ENCODE measurements at regions not wholly inside any gene's neighbourhood (a gene's known extent, or its start where the extent isn't known, plus 50 kb on each side); places are given as distances from the start of the nearest gene placed in this dataset.

DNA sequence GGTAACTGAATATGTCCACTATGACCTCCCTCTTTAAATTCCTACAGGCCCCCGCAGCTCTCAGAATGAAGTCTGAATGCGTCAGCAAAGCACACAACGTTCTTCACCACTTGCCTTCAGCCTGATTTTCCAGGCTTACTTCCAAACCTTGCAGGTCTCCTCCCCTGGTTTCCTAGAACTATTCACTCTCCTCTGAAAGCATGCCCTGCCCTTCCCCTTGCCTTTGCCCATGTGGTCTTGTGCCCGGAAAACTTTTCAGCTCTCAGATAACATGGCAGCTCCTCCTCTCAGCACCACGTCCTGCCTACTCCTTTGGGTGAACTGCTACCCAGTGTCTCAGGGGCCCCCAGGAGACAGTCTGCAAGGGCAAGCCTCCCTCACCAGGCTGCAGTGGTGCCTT is 268.5 kb upstream of the LDB2 start:
- DNase-seq = no peak

DNA sequence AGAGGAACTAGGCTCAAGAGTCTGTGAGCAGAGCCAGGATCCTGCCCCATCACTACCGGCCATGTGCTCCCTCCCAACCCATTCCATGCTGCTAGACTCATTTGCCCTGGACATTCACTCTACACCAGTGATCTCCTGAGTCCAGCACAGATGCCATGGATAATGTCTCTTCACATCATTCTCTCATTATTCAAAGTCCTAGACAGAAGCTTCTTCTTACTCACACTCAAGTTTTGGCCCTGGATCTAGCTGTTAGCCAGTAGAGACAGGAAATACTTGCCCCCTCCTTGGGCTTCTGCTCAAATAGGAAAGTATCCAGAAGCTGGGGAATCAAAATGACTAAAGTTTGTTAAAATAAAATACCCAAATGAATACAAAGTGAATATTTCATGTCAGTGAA is 266.8 kb upstream of the LDB2 start:
- no peak for DNase-seq

DNA sequence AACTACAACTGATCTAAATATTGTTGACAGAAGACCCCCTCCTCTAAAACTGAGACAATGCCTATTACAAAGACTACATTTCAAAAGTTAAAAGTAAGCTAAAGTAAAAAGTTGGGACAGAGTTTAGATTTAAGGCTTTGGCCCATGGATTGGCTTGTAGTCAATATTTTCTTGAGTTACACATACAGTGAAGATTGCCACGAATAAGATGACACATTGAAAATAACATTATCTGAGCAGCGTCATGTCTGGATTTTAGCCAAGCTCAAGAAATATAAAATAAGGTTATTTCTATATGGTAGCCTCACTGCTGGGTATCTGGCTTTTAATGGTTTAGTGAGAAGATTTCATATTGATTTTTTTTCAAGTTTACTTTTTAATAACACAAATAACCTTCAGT is 266.2 kb upstream of the LDB2 start:
- no peak for DNase-seq

DNA sequence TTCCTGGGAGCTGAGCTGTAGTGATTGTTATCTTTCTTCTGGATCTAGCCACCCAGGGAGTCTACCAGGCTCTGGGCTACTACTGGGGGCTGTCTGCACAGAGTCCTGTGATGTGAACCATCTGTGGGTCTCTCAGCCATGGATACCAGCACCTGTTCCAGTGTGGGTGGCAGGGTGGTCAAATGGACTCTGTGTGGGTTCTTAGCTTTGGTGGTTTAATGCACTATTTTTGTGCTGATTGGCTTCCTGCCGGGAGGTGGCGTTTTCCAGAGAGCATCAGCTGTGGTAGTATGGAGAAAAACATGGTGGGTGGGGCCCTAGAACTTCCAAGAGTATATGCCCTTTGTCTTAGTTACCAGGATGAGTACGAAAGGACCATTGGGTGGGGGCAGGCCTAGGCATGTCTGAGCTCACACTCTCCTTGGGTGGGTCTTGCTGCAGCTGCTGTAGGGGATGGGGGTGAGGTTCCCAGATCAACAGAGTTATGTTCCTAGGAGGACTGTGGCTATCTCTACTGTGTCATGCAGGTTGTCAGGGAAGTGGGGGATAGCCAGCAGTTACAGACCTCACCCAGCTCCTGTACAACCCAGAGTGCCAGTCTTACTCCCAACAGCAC is 264.8 kb upstream of the LDB2 start:
- no peak for DNase-seq

DNA sequence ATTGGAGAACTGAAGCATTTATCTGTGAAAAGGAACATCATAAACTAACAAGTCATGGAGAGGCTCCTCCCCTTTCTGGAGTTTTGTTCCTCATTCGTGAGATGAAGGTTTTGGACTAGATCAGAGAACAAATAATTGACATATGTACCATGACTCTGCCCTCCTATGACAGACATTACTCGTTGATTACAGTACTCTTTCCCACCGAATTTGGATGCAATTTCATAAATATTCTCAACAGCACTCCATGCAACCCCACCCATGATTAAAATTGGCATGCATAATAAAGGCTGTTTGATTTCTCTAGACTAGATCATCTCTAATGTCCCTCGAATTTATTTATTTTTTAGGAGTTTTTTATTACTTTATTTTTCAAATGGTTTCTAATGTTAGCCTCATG is 258.9 kb upstream of the LDB2 start:
- no peak for DNase-seq

DNA sequence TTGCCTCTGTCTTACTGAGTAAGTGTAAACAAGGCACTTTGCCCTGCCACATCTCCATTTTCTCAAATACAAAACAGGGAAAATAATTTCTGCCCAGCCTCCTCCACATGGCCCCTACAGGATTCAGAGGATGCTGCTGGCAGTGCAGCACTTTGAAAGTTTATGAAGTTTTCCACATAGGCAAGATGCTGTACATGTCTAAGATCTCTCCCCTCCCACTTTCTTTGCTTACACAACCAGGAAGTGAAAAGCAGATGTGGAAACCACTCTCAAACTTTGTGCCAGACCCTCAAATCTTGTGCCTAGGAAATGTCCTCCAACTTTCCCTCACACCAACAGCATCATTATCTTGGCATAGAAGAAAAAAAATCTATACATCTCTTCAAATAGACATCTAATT is 257.0 kb upstream of the LDB2 start:
- no peak for DNase-seq

DNA sequence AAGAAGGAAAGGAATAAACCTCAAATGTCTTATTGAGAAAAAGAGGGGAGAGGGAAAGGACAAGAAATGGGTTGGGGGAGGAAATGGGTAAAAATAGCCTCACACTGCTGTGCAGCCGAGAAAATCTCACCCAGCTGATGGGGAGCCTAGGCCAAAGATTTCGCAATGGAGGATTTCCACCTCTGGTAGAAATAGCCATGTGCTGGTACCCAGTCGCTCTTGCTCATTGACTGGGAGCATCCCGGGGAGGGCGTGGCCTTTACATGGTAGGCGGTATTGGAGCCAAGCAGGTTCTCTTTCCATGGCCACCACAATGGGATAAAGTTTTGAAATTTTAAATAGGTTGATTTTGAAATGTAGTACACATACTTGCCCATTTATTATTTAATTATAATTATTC is 255.1 kb upstream of the LDB2 start:
- DNase-seq = no peak

DNA sequence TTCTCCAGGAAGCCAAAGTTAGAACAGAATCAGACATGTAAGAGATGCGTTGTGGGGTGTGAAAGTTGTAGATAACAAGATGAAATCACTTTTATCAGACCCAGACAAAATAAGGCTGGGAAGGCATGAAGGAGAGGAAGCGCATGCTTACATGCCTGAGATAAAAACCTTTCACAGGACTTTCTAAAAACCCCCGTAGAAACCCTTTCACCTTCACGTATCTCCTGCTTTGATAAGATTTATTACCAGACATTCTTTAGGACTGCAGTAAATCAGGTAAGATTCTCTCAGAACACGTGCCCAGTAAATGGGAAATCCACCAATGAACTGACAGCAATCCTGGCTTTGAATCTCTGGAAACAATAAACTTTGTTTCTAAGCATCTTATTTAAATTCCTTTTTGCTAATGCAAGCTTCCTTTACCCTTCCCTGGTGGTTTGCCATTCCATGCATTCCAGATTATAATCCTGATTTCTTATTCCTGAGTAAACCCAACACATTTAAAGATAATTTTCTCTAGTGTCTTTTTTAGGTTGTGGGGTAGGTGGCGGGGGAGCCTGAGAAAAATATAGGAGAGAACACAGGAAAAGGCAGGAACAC is 254.6 kb upstream of the LDB2 start:
- DNase-seq = no peak

DNA sequence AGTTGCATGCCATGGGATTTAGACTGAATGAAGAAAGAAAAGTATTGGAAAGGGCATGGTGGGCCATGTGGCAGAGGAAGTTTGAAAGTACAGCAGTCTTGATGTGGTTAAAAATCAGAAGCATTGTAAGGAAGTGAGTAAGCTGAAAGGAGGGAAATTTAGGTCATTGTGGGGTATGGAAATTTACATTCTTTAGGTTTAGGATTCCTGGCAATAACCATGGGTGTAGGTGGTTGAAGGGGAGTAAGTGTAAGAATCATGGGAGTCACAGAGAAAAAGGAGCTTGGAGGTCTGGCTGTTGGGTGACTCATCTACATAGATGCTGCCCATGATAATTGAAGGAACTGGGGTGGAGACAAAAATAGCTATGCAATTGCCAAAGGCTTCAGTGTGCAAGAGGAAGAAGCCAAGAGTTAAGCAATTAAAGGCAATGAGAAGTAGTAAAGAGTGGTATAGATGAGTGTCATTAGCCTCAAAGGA is 243.8 kb upstream of the LDB2 start:
- DNase-seq = no peak

DNA sequence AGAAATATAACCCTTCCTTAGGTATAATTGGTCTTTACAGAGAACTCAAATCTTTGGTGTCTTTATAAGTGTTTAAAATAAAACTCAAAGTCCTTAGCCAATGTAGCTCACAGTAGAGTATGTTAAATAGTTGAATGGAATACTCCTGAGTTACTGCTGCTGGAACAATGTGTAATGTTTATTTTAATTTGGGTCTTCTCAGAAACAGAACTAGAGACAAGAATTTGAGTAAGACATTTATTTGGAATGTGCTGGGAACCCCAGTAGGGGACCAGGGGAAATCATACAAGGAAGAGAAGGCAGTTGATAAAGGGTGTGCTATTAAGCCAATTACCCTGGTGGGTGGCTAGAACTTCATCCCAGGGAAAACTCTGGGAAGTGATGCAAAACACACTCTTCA is 240.4 kb upstream of the LDB2 start:
- DNase-seq = no peak

DNA sequence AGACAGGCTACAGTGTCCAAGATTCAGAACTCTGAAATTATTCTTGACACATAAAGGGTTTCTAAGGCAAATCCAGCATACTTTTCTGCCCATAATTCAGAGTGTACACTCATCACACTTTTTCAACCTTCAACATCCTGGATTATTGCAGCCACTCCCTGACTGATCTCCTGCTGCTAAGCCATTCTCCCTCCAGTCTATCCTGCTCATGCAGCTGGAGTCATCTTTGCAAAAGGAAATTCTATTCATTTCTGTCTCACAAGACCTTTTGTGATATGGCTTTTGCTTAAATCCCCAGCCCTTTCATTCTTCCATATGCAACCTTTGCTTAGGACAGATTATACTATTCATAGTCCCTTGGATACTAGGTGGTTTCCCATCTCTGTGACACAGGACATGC is 236.1 kb upstream of the LDB2 start:
- DNase-seq = no peak

DNA sequence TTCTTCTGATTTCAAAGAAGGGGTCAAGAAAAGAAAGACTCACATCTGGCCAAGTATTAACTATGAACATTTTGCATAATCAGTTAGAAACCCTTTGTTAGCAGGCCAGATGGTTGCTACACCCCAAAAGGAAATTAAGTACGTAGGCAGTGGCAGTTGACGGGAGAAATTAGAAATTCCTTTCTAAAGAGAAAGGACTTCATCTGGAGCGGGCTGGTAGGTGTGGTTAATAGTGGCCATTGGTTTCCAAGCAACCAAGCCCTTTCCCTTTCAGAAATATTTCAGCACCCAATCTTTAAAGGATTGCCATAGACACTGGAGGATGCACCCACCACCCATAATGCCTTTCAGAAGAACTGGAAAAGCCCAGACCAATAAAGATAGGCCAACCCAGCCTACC is 235.7 kb upstream of the LDB2 start:
- DNase-seq = no peak

DNA sequence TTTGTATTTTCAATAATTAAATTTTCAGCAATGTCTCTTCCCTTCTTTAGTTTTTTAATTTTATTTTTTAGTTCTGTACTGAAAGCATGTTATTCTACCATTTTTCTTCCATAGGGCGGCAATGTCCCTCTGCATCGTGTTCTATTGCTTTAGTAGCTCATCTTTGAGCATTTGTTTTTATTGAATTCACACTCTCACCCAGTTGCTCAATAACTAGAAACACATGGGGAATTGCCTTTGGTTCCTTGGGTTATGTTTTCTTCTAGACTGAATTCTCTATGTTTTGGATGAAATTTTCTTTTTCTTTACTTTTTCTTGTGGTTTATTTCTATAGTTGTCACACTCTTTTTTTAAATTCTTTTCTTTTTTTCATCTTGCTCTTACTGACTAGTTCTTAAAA is 233.8 kb upstream of the LDB2 start:
- no peak for DNase-seq

DNA sequence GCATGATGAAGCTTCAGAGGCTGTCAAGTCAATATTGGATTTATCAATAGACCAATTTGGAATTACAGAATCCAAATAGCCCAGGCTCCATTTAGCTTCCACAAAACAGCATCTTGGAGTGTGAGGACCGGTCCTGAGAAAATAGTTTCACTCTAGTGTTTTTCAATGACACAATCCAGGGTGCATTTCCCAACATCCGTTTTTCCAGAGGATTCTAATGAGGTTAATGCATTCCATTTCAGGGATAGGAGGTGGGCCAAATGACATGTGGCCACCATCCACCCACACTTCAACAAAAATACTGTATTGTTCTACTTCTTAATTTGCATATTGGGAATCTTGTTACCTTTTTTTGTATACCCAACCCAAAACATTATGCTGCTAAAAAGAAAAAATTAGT is 229.8 kb upstream of the LDB2 start:
- DNase-seq = no peak

DNA sequence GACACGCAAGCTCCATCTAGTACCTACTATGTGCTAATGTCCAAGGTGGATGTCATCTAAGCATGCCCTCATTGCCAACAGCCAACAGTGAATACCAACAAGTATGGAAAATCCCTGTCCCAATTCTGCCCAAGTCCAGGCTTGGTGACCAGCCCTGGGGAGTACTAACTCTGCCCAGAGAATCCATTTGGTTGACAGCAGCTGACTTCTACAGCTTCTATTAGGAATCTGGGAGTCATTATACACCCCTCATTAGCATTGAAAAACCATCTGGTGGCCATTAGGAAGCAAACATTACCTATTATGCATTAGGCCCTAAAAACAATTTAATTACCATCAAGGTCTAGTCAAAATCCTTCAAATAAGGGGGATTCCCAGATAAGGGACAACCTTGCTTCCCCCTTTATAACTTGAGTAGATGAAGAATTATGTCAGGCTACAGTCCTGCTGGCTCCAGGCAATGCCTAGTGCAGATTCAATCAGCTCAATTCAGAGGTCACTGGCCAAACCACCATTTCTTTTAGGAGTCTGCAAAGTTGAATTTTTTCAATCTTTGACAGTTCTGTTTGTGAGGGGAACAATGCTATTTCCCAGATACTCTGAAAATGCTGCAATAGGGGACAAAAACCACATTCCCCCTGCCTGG is 228.0 kb upstream of the LDB2 start:
- DNase-seq = no peak

DNA sequence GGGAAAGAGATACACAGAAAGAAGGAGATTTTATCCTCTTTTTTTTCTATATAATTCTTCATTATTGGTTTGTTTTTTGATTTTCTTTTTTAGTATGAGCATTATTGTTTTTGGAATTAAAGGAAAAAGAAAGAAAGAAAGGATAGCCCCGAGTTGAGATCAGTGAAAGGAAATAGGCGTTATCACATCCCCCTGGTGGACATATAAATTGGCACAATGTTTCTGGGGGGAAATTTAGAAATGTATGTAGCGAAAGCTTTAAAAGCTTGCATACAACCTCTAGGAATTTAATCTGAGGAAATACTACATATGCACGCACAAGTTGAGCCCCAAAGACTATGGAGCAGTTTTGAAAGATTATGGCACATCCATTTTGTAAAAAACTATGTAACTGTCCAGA is 226.3 kb upstream of the LDB2 start:
- no peak for DNase-seq

DNA sequence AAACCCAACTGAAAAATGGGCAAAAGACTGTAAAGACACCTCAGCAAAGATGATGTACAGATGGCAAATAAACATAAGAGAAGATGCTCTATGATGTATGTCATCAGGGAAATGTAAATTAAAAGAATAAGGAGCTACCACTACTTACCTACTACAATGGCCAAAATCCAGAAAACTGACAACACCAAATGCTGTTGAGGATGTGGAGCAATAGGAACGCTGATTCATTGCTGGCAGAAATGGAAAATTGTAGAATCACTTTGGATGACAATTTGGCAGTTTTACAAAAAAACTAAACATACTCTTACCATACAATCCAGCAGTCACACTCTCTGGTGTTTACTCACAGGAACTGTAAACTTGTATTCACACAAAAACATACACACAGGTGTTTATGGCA is 222.3 kb upstream of the LDB2 start:
- DNase-seq = no peak

DNA sequence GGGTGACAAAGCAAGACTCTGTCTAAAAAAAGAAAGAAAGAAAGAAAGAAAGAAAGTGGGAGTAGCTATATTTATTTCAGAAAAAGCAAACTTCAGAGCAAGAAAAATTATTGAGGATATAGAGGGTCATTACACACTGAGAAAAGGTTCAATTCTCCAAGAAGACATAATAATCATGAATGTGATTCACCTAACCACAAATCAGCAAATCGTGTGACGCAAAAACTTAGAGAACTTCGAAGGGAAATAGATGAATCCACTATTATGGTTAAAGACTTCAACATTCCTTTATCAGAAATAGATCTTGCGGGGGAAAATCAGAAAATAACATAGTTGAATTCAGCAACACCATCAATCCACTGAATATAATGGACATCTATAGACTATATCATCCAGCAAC is 219.3 kb upstream of the LDB2 start:
- DNase-seq = no peak

DNA sequence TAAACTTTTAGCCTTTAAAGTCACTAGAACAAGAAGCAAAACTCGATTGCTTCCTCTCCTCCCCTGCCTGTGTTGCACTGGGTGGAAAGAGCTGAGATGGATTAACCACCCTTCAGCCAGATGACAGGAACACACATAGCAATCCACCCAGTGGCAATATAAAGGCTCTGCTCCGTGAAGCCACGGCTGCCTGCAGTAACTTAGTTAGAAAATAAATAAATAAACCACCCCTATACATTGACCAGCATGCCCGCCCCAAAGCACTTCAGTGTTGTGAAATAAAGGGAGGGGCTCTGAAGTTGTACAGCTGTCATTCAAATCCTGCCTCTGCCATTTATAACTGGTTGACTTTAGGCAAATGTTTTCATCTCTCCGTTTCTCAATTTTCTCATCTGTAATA is 217.1 kb upstream of the LDB2 start:
- DNase-seq = no peak

DNA sequence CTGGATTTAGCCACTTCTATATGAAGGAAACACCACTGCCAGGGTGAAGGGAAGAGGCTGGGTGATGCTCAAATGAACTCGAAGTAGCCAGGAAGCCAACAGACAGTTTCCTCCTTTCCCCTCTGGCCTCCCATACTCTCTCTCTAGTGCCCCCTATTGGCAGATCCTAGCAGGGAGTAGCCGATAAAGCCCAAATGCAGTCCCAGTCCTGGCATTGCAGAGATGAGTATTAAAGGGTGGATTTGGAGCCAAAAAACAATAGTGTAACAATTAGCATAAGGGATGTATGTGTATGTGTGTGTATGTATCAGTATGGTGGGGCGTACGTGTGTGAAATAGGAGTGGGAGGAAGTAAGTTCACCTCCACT is 213.8 kb upstream of the LDB2 start:
- peak in 1 of 2 experiments; percentile 10 for DNase-seq

DNA sequence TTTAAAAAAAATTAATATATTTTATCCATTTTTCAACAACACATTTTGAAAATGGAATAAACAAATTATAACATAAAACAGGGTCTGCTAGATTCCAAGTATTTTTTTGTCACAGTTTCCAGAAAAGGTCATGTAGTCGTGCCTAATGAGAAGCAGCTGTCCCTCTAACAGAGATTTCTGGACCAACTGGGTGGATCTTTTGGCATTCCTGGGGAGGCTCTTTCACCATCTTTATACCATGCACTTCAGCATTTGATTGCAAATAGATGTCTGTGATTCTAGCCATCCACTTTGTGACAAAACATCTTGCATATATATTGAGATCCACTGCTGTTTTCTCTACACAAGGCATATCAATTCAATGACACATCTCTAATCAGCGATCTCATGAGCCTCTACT is 210.7 kb upstream of the LDB2 start:
- no peak for DNase-seq

DNA sequence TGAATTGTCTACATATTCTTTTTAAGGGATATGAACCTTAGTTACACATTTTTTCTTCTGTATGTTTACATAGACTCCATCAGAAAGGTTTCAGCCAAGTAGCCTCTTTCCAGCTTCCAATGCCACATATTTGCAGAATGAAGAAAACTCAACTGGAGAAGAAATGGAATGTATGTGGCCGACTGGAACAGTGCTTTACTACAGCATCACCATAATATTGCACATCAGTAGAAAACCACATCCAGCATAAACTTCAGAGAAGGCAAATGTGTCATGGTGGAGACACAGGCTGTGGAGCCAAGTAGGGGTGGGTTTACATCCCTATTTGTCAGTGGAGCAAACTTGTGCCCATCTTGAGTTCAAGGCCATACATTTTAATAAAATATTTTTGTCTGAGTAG is 204.8 kb upstream of the LDB2 start:
- no peak for DNase-seq

DNA sequence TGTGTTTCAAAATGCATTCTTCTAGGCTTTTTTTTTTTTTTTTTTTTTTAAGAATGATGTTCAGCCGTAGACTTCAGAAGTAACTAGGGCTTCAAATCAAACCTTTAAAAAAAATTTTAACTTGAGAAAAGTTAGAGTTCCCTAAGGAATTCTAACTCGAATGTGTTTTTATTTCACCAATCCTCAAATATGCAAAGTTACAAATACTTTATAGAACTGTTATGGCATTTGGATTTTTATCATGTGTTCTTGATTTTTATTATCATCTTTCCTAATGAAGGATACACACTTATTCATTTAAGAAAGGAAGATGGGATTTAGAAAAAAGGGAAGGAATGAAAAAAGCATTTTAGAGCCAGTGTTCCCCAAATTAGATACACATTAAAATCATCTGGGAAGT is 200.6 kb upstream of the LDB2 start:
- no peak for DNase-seq

DNA sequence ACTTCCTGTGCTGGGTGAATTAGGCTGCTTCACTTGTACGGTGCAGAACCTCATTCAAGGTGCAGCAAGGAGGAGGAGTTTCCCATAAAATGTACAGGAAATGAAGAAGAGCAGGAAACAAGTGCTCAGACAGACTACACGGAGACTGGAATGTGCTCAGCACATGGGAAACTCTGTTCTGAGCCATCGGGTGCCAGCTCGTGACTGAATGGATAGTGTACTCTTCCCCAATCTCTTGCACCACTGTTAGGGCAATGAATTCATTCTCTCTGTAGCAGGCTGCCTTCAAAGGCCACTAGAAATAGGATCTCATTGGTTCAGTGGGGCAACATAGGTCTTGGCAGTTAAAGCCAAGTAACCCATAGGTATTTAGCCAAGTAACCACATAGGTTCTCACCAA is 200.0 kb upstream of the LDB2 start:
- no peak for DNase-seq

DNA sequence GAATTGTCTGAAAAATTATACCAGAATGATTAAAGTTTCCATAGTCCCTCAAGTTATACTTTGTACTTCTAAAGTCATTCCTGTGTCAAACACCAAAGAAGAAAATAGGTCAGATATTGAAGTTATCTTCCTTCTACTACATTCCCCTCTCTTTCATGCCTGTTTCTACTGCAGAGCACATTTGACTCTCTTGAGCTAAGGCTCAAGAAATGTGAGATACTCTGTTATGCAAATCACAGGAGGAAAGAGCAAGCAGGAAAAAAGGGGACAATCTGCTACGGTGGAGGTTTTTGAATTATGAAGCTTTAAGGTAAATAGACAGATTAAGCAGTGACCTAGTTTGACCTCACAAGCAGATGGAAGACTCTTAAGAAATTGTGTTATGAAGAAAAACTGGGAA is 198.9 kb upstream of the LDB2 start:
- no peak for DNase-seq
